ENCODE measurements at regions not wholly inside any gene's neighbourhood (a gene's known extent, or its start where the extent isn't known, plus 50 kb on each side); places are given as distances from the start of the nearest gene placed in this dataset.

GRCh38 chr7:17549406-17549805 lies 251.0 kb downstream of the AHR start:
- Histone ChIP-seq H3K27me3 (no peaks in the 10 kb centered on the region), H3K36me3 (ENCODE audit: low read depth, missing control alignments) (no peaks in the 10 kb centered on the region), H3K4me1 (no peaks in the 10 kb centered on the region), H3K9me3 (no peaks in the 10 kb centered on the region), H3K27ac (no peak overlapping the region), H3K4me3 (no peak overlapping the region)
- TF ChIP-seq CTCF (IDR thresholded peaks at IDR 0.05) (no peak), POLR2A (IDR thresholded peaks at IDR 0.05) (no peak)
- intact Hi-C loops (cut with DNase I; ENCODE audit: low total_unique reads), result no loop called here
- WGBS, 2 donors, result 48 to 94% methylated on average over 2 of the region's 2 CpGs
- DNase-seq, result no peak

- TF ChIP-seq POLR2A (IDR thresholded peaks at IDR 0.05) (no peak), CTCF (IDR thresholded peaks at IDR 0.05) (no peak)
- no peaks in the 10 kb centered on the region for H3K4me1 ChIP-seq
- H3K4me3 ChIP-seq, result no peak overlapping the region
- H3K36me3 ChIP-seq (ENCODE audit: low read depth, missing control alignments), result no peaks in the 10 kb centered on the region
- H3K27me3 ChIP-seq, result no peaks in the 10 kb centered on the region
- H3K9me3 ChIP-seq, result no peaks in the 10 kb centered on the region
- WGBS, 2 donors, result 91 to 98% methylated on average over 6 of the region's 6 CpGs
- H3K27ac ChIP-seq, result no peak overlapping the region
- DNase-seq, result no peak
- intact Hi-C loops (cut with DNase I; ENCODE audit: low total_unique reads), result no loop called here
Measured at GRCh38 chr7:17552373-17552772, 253.9 kb downstream of the AHR start.

GRCh38 chr7:17552952-17553351 lies 254.5 kb downstream of the AHR start:
- no peak overlapping the region for H3K4me3 ChIP-seq
- no peaks in the 10 kb centered on the region for H3K4me1 ChIP-seq
- H3K27ac ChIP-seq, result no peak overlapping the region
- intact Hi-C loops (cut with DNase I; ENCODE audit: low total_unique reads), result no loop called here
- H3K27me3 ChIP-seq, result no peaks in the 10 kb centered on the region
- TF ChIP-seq POLR2A (IDR thresholded peaks at IDR 0.05) (no peak), CTCF (IDR thresholded peaks at IDR 0.05) (no peak)
- no peaks in the 10 kb centered on the region for H3K36me3 ChIP-seq (ENCODE audit: low read depth, missing control alignments)
- DNase-seq, result no peak
- 86 to 95% methylated on average over 1 of the region's 1 CpG for WGBS, 2 donors
- no peaks in the 10 kb centered on the region for H3K9me3 ChIP-seq

- intact Hi-C loops (cut with DNase I; ENCODE audit: low total_unique reads), result no loop called here
- Histone ChIP-seq H3K36me3 (ENCODE audit: low read depth, missing control alignments) (no peaks in the 10 kb centered on the region), H3K27ac (no peak overlapping the region), H3K27me3 (no peaks in the 10 kb centered on the region), H3K9me3 (no peaks in the 10 kb centered on the region), H3K4me3 (no peak overlapping the region), H3K4me1 (no peaks in the 10 kb centered on the region)
- WGBS, 2 donors, result 88 to 95% methylated on average over 7 of the region's 7 CpGs
- DNase-seq, result no peak
- TF ChIP-seq POLR2A (IDR thresholded peaks at IDR 0.05) (no peak), CTCF (IDR thresholded peaks at IDR 0.05) (no peak)
Measured at GRCh38 chr7:17554341-17555015, 256.0 kb downstream of the AHR start.
